CD4-positive, alpha-beta T cell treated with Interleukin-4 for 1 hour (primary cell): ENCODE measurements at regions not wholly inside any gene's neighbourhood (a gene's known extent, or its start where the extent isn't known, plus 50 kb on each side); places are given as distances from the start of the nearest gene placed in this dataset.

Experiments used
- DNase-seq, 2 donors: peaks; one replicate each; pipeline ENCODE4 v3.0.0-alpha.2; 2020 to 2022

- no peak for DNase-seq
Observed at GRCh38 chr12:58812214-58812613, 108.1 kb downstream of the LRIG3 start.

GRCh38 chr12:58814036-58814435 lies 106.3 kb downstream of the LRIG3 start:
- DNase-seq = no peak

- no peak for DNase-seq
Observed at GRCh38 chr12:58815235-58815634, 105.1 kb downstream of the LRIG3 start.

GRCh38 chr12:58818546-58818945 lies 101.8 kb downstream of the LRIG3 start:
- DNase-seq = no peak

GRCh38 chr12:58819345-58819744 lies 101.0 kb downstream of the LRIG3 start:
- no peak for DNase-seq

GRCh38 chr12:58819985-58820384 lies 100.3 kb downstream of the LRIG3 start:
- no peak for DNase-seq
